KMS-11 (cell line): ENCODE measurements at regions not wholly inside any gene's neighbourhood (a gene's known extent, or its start where the extent isn't known, plus 50 kb on each side); places are given as distances from the start of the nearest gene placed in this dataset.

Experiments used
- H2AFZ ChIP-seq: fragments of 200-600 bp; sonication (generic); 2 replicates; pipeline ENCODE4 v1.6.1; 2016; ENCODE audit warnings: antibody characterized with exemption, mixed run types, low read depth
- H3K27ac ChIP-seq: fragments of 200-600 bp; sonication (generic); 2 replicates; pipeline ENCODE4 v1.6.1; 2016; ENCODE audit warnings: mild to moderate bottlenecking, mixed run types
- H3K27me3 ChIP-seq: fragments of 200-600 bp; sonication (generic); 2 replicates; pipeline ENCODE4 v1.6.1; 2017; ENCODE audit warnings: mild to moderate bottlenecking, low read depth, mixed run types, moderate library complexity; ENCODE audit not compliant: insufficient read depth
- H3K36me3 ChIP-seq: fragments of 200-600 bp; sonication (generic); 2 replicates; pipeline ENCODE4 v1.6.1; 2017; ENCODE audit warnings: mild to moderate bottlenecking, mixed run types; ENCODE audit not compliant: insufficient read depth
- H3K4me1 ChIP-seq: fragments of 200-600 bp; sonication (generic); 2 replicates; pipeline ENCODE4 v1.6.1; 2016; ENCODE audit warnings: mild to moderate bottlenecking, low read depth, mixed run types; ENCODE audit not compliant: poor library complexity, severe bottlenecking
- H3K4me2 ChIP-seq: fragments of 200-600 bp; sonication (generic); 2 replicates; pipeline ENCODE4 v1.7.0; 2016; ENCODE audit warnings: mild to moderate bottlenecking, mixed run types
- H3K4me3 ChIP-seq: fragments of 200-600 bp; sonication (generic); IDR thresholded peaks from 2 replicates; pipeline ENCODE4 v1.6.1; 2017; ENCODE audit warnings: low read depth, low read length, mixed read lengths; ENCODE audit not compliant: insufficient read depth
- H3K79me2 ChIP-seq: fragments of 200-600 bp; sonication (generic); 2 replicates; pipeline ENCODE4 v1.6.1; 2016; ENCODE audit warnings: low read depth, mixed run types; ENCODE audit not compliant: insufficient read depth
- H3K9ac ChIP-seq: fragments of 200-600 bp; sonication (generic); 2 replicates; pipeline ENCODE4 v1.6.1; 2016; ENCODE audit warnings: mild to moderate bottlenecking, mixed run types
- H4K20me1 ChIP-seq: fragments of 200-600 bp; sonication (generic); 2 replicates; pipeline ENCODE4 v1.6.1; 2016; ENCODE audit warnings: mild to moderate bottlenecking, mixed run types; ENCODE audit not compliant: insufficient read depth
- CTCF ChIP-seq: fragments of 200-600 bp; sonication (generic); conservative IDR thresholded peaks from 2 replicates; pipeline ENCODE4 v1.6.1; 2017; ENCODE audit warnings: low read depth, mild to moderate bottlenecking, antibody characterized with exemption, low read length, moderate library complexity, mixed read lengths

- no peak overlapping the region for H3K27ac ChIP-seq
- H3K36me3 ChIP-seq = no peaks in the 10 kb centered on the region
- H2AFZ ChIP-seq = no peak overlapping the region
- H3K4me2 ChIP-seq = no peak overlapping the region
- no peak overlapping the region for H3K9ac ChIP-seq
- H3K27me3 ChIP-seq = no peaks in the 10 kb centered on the region
- no peaks in the 10 kb centered on the region for H3K79me2 ChIP-seq
- no peaks in the 10 kb centered on the region for H4K20me1 ChIP-seq
- TF ChIP-seq CTCF = no peak
- peaks cover 66% of the 10 kb centered on the region for H3K4me1 ChIP-seq
- no peak overlapping the region for H3K4me3 ChIP-seq
Observed at GRCh38 chr20:6490849-6491248, 276.6 kb upstream of the BMP2 start.

- no peak overlapping the region for H2AFZ ChIP-seq
- no peaks in the 10 kb centered on the region for H3K79me2 ChIP-seq
- no peaks in the 10 kb centered on the region for H3K36me3 ChIP-seq
- no peak overlapping the region for H3K4me3 ChIP-seq
- H3K4me1 ChIP-seq = peaks cover 70% of the 10 kb centered on the region
- no peak overlapping the region for H3K4me2 ChIP-seq
- no peak overlapping the region for H3K27ac ChIP-seq
- H3K9ac ChIP-seq = no peak overlapping the region
- no peaks in the 10 kb centered on the region for H3K27me3 ChIP-seq
- TF ChIP-seq CTCF = no peak
- H4K20me1 ChIP-seq = no peaks in the 10 kb centered on the region
Observed at GRCh38 chr20:6489361-6490171, 277.9 kb upstream of the BMP2 start.

- no peak overlapping the region for H3K9ac ChIP-seq
- H3K79me2 ChIP-seq = no peaks in the 10 kb centered on the region
- H2AFZ ChIP-seq = no peak overlapping the region
- TF ChIP-seq CTCF = no peak
- H3K27ac ChIP-seq = peak overlapping the region; percentile 84; the same call in 1 of the 2 replicates
- H4K20me1 ChIP-seq = no peaks in the 10 kb centered on the region
- peak overlapping the region; percentile 82 for H3K4me2 ChIP-seq
- no peaks in the 10 kb centered on the region for H3K36me3 ChIP-seq
- peaks cover 69% of the 10 kb centered on the region for H3K4me1 ChIP-seq
- H3K27me3 ChIP-seq = no peaks in the 10 kb centered on the region
- no peak overlapping the region for H3K4me3 ChIP-seq
Observed at GRCh38 chr20:6485351-6485750, 282.1 kb upstream of the BMP2 start.

GRCh38 chr20:6483727-6484126, 283.8 kb upstream of the BMP2 start:
- no peak for TF ChIP-seq CTCF
- H3K79me2 ChIP-seq = no peaks in the 10 kb centered on the region

More at GRCh38 chr20:6483727-6484126, 283.8 kb upstream of the BMP2 start:
- H3K9ac ChIP-seq = peak overlapping the region; percentile 29; the same call in 1 of the 2 replicates
- peaks cover 69% of the 10 kb centered on the region for H3K4me1 ChIP-seq
- H3K27ac ChIP-seq = peak overlapping the region; percentile 84
- H3K27me3 ChIP-seq = no peaks in the 10 kb centered on the region
- peak overlapping the region; percentile 95 for H3K4me2 ChIP-seq
- no peak overlapping the region for H3K4me3 ChIP-seq
- H3K36me3 ChIP-seq = no peaks in the 10 kb centered on the region
- no peaks in the 10 kb centered on the region for H4K20me1 ChIP-seq
- H2AFZ ChIP-seq = peak overlapping the region; percentile 21; the same call in 1 of the 2 replicates
